ENCODE measurements at regions not wholly inside any gene's neighbourhood (a gene's known extent, or its start where the extent isn't known, plus 50 kb on each side); places are given as distances from the start of the nearest gene placed in this dataset.

DNA sequence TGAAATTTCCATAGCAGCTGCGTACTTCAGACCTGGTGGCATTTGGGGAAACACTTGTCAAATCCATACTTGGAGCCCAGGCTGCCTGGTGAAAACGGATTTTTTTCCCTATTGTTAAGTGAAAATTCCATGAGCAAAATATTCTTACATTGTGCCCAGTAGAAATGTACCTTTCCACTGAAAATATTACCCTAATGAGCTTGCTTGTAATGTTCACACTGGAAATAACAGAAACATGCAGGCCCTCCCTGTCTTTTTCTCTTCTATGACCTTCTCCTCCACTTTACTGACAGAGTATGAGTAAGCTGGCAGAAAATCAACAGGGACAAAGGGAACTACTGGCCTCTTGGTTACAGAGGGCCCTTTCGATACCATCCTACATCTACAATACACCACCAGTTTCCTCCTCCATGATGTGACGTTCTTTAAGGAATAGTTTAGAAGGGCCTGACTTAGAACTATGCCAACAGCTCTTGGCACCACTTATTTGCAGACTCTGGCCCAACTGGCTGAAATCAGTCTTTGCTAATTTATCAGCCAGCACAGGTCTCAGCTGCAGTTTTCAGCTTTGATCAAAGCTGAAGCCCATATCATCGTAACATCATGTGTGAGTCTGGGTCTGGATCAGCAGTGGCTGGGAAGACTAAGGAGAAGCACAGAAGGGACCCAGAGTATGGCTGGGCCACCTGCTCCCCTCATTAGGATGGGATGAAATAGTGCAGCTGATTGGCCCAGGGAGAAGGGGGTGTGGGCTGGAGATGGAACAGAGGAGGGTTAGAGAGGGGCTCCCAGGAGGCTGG is 272.2 kb upstream of the ID2 start:
- Histone ChIP-seq H2AFZ (ENCODE audit: low read depth, low read length, poor library complexity, severe bottlenecking) (no peak overlapping the region), H3K36me3 (ENCODE audit: control insufficient read depth in 1 of 2, insufficient read depth in 2 of 2, low read length in 2 of 2) (no peaks in the 10 kb centered on the region), H3K9ac (ENCODE audit: low read length) (no peak overlapping the region), H3K4me2 (ENCODE audit: low read length) (no peak overlapping the region), H3K27me3 (ENCODE audit: insufficient read depth, low read length) (no peaks in the 10 kb centered on the region), H3K9me3 (ENCODE audit: control insufficient read depth in 1 of 2, insufficient read depth in 1 of 2, low read depth in 1 of 2, low read length in 2 of 2) (no peaks in the 10 kb centered on the region), H3K4me3 (replicated peaks in 1 of 2; ENCODE audit: low read depth in 1 of 2, low read length in 2 of 2) (no peak overlapping the region), H3K9me2 (ENCODE audit: insufficient read depth) (no peaks in the 10 kb centered on the region), H4K20me1 (ENCODE audit: insufficient read depth) (no peaks in the 10 kb centered on the region), H3K79me2 (ENCODE audit: insufficient read depth, low read length) (no peaks in the 10 kb centered on the region), H3K4me1 (ENCODE audit: control insufficient read depth in 1 of 2, insufficient read depth in 2 of 2, low read length in 2 of 2) (peaks cover 0 to 7% of the 10 kb centered on the region in 2 experiments; a peak in 1 of 4 replicates), H3K27ac (ENCODE audit: low read depth, low read length) (no peak overlapping the region)
- TF ChIP-seq TCF7L2 (IDR thresholded peaks at IDR 0.05; ENCODE audit: borderline replicate concordance, extremely low read depth, insufficient read depth, insufficient read length) = no peak
- TF ChIP-seq POLR2AphosphoS5 (IDR thresholded peaks at IDR 0.05; ENCODE audit: low read depth, low read length) = no peak
- TF ChIP-seq SIN3A (IDR thresholded peaks at IDR 0.05; ENCODE audit: low read depth) = no peak
- no peak for TF ChIP-seq REST (IDR thresholded peaks at IDR 0.05; ENCODE audit: low read depth)
- TF ChIP-seq FOSL1 (IDR thresholded peaks at IDR 0.05; ENCODE audit: low read depth) = no peak
- TF ChIP-seq EGR1 (IDR thresholded peaks at IDR 0.05; ENCODE audit: low read depth) = no peak
- no peak for TF ChIP-seq ZBTB33 (IDR thresholded peaks at IDR 0.05; ENCODE audit: extremely low read depth, insufficient replicate concordance, low read length)
- no peak for TF ChIP-seq ATF3 (IDR thresholded peaks at IDR 0.05)
- TF ChIP-seq RAD21 (IDR thresholded peaks at IDR 0.05; ENCODE audit: low read depth) = no peak
- no peak for TF ChIP-seq SP1 (IDR thresholded peaks at IDR 0.05; ENCODE audit: low read depth)
- TF ChIP-seq YY1 (IDR thresholded peaks at IDR 0.05; ENCODE audit: extremely low read depth, insufficient replicate concordance, low read depth, low read length) = no peak
- no peak for TF ChIP-seq ZFX (IDR thresholded peaks at IDR 0.05)
- TF ChIP-seq EZH2phosphoT487 (IDR thresholded peaks at IDR 0.05; ENCODE audit: borderline replicate concordance) = no peak
- RAD21 ChIA-PET (ENCODE audit: low non-redundant PET in 1 of 2, low total read pairs in 2 of 2, uncharacterized antibody in 2 of 2, unreplicated experiment in 2 of 2) = no interaction called here
- ATAC-seq (no peak), DNase-seq (ENCODE audit: low read depth, low spot score) (no peak)
- no TSS peak for BruUV-seq (replicated peaks)
- POLR2A ChIA-PET = no interaction called here
- intact Hi-C loops (cut with micrococcal nuclease) = no loop called here
- CTCF ChIA-PET = no interaction called here
